MM.1S (cell line): ENCODE measurements at regions not wholly inside any gene's neighbourhood (a gene's known extent, or its start where the extent isn't known, plus 50 kb on each side); places are given as distances from the start of the nearest gene placed in this dataset.

ENCODE experiments used
- DNase-seq: peaks from one replicate; pipeline ENCODE4 v3.0.0-alpha.2; 2015
- H2AFZ ChIP-seq: fragments of 300-600 bp; sonication (generic); 2 replicates; pipeline ENCODE4 v1.6.0; 2016; ENCODE audit warnings: antibody characterized with exemption, low read length
- H3F3A ChIP-seq: fragments of 300-600 bp; sonication (generic); 2 replicates; pipeline ENCODE4 v1.6.1; 2016; ENCODE audit warnings: mild to moderate bottlenecking, antibody characterized with exemption, low read length, moderate library complexity, mixed read lengths; ENCODE audit not compliant: insufficient read depth
- H3K27ac ChIP-seq: fragments of 300-600 bp; sonication (generic); 2 replicates; pipeline ENCODE4 v1.5.1; 2016; ENCODE audit warnings: mild to moderate bottlenecking, low read length
- H3K27me3 ChIP-seq: fragments of 300-600 bp; sonication (generic); replicated peaks from 2 replicates; pipeline ENCODE4 v1.6.0; 2016; ENCODE audit warnings: low read length; ENCODE audit not compliant: insufficient read depth
- H3K36me3 ChIP-seq: fragments of 300-600 bp; sonication (generic); replicated peaks from 2 replicates; pipeline ENCODE4 v1.6.1; 2016; ENCODE audit warnings: mild to moderate bottlenecking, low read length, mixed read lengths; ENCODE audit not compliant: insufficient read depth
- H3K4me1 ChIP-seq: fragments of 300-600 bp; sonication (generic); 2 replicates; pipeline ENCODE4 v1.6.1; 2016; ENCODE audit warnings: low read length, mixed read lengths
- H3K4me2 ChIP-seq: fragments of 300-600 bp; sonication (generic); 2 replicates; pipeline ENCODE4 v1.6.0; 2016; ENCODE audit warnings: low read depth, low read length
- H3K4me3 ChIP-seq: fragments of 300-600 bp; sonication (generic); 2 replicates; pipeline ENCODE4 v1.5.1; 2016; ENCODE audit warnings: low read length, mixed read lengths
- H3K79me2 ChIP-seq: fragments of 300-600 bp; sonication (generic); 2 replicates; pipeline ENCODE4 v1.6.1; 2016; ENCODE audit warnings: mixed run types, low read length, mixed read lengths
- H3K9ac ChIP-seq: fragments of 300-600 bp; sonication (generic); 2 replicates; pipeline ENCODE4 v1.6.1; 2016; ENCODE audit warnings: low read length, mixed read lengths
- H3K9me2 ChIP-seq: fragments of 300-600 bp; sonication (generic); replicated peaks from 2 replicates; pipeline ENCODE4 v1.6.1; 2016; ENCODE audit warnings: mild to moderate bottlenecking, low read length, mixed read lengths; ENCODE audit not compliant: insufficient read depth
- H3K9me3 ChIP-seq: fragments of 300-600 bp; sonication (generic); replicated peaks from 2 replicates; pipeline ENCODE4 v1.6.1; 2016; ENCODE audit warnings: mild to moderate bottlenecking, low read length, mixed read lengths; ENCODE audit not compliant: insufficient read depth
- H4K20me1 ChIP-seq: fragments of 300-600 bp; sonication (generic); 2 replicates; pipeline ENCODE4 v1.6.1; 2016; ENCODE audit warnings: mild to moderate bottlenecking, low read length, moderate library complexity, mixed read lengths; ENCODE audit not compliant: insufficient read depth
- CTCF ChIP-seq: fragments of 300-600 bp; sonication (generic); IDR thresholded peaks from 2 replicates; pipeline ENCODE4 v1.5.1; 2016; ENCODE audit warnings: antibody characterized with exemption, low read length, mixed read lengths
- EZH2 ChIP-seq: fragments of 300-600 bp; sonication (generic); optimal IDR thresholded peaks from 2 replicates; pipeline ENCODE3; 2017; ENCODE audit warnings: low read depth, mild to moderate bottlenecking, antibody characterized with exemption, low read length, mixed read lengths
- EZH2phosphoT487 ChIP-seq: fragments of 300-600 bp; sonication (generic); IDR thresholded peaks from 2 replicates; pipeline ENCODE4 v1.6.1; 2018; ENCODE audit warnings: antibody characterized with exemption, low read length

GRCh38 chr18:59085126-59085794 lies 54.4 kb upstream of the SEC11C start:
- Histone ChIP-seq H3F3A (peaks cover 48% of the 10 kb centered on the region), H3K9me2 (no peaks in the 10 kb centered on the region), H3K4me2 (peak overlapping the region; percentile 59), H4K20me1 (no peaks in the 10 kb centered on the region), H3K9me3 (no peaks in the 10 kb centered on the region), H3K27ac (peak overlapping the region; percentile 94), H3K36me3 (no peaks in the 10 kb centered on the region), H3K9ac (peak overlapping the region; percentile 53), H3K4me3 (peak overlapping the region; percentile 17; the same call in 1 of the 2 replicates), H3K79me2 (no peaks in the 10 kb centered on the region), H3K27me3 (no peaks in the 10 kb centered on the region), H3K4me1 (peaks cover 53% of the 10 kb centered on the region), H2AFZ (peak overlapping the region; percentile 16; the same call in 1 of the 2 replicates)
- peak; percentile 74 for DNase-seq
- TF ChIP-seq EZH2 (no peak), EZH2phosphoT487 (no peak), CTCF (no peak)

GRCh38 chr18:59085797-59086196 lies 53.9 kb upstream of the SEC11C start:
- H3K4me2 ChIP-seq, result peak overlapping the region; percentile 59

GRCh38 chr18:59086522-59086921 lies 53.2 kb upstream of the SEC11C start:
- DNase-seq, result peak; percentile 64
- no peaks in the 10 kb centered on the region for H3K9me2 ChIP-seq
- TF ChIP-seq EZH2phosphoT487 (no peak), CTCF (no peak), EZH2 (no peak)
- no peak overlapping the region for H3K4me3 ChIP-seq
- H3K27me3 ChIP-seq, result no peaks in the 10 kb centered on the region
- H3F3A ChIP-seq, result peaks cover 48% of the 10 kb centered on the region
- H3K4me1 ChIP-seq, result peaks cover 53% of the 10 kb centered on the region
- H3K27ac ChIP-seq, result peak overlapping the region; percentile 94
- peak overlapping the region; percentile 59 for H3K4me2 ChIP-seq
- H3K79me2 ChIP-seq, result no peaks in the 10 kb centered on the region
- no peaks in the 10 kb centered on the region for H3K36me3 ChIP-seq
- H4K20me1 ChIP-seq, result no peaks in the 10 kb centered on the region
- H3K9ac ChIP-seq, result peak overlapping the region; percentile 53
- H2AFZ ChIP-seq, result no peak overlapping the region
- H3K9me3 ChIP-seq, result no peaks in the 10 kb centered on the region

More at GRCh38 chr18:59085797-59086196, 53.9 kb upstream of the SEC11C start:
- Histone ChIP-seq H3K4me3 (no peak overlapping the region), H3K4me1 (peaks cover 53% of the 10 kb centered on the region), H3K27me3 (no peaks in the 10 kb centered on the region), H3F3A (peaks cover 48% of the 10 kb centered on the region), H3K9me3 (no peaks in the 10 kb centered on the region), H3K27ac (peak overlapping the region; percentile 94), H3K9me2 (no peaks in the 10 kb centered on the region), H4K20me1 (no peaks in the 10 kb centered on the region), H2AFZ (no peak overlapping the region), H3K36me3 (no peaks in the 10 kb centered on the region), H3K9ac (peak overlapping the region; percentile 53), H3K79me2 (no peaks in the 10 kb centered on the region)
- DNase-seq, result no peak
- no peak for TF ChIP-seq EZH2
- TF ChIP-seq CTCF, result no peak
- TF ChIP-seq EZH2phosphoT487, result no peak
